ENCODE measurements at regions not wholly inside any gene's neighbourhood (a gene's known extent, or its start where the extent isn't known, plus 50 kb on each side); places are given as distances from the start of the nearest gene placed in this dataset.

DNA sequence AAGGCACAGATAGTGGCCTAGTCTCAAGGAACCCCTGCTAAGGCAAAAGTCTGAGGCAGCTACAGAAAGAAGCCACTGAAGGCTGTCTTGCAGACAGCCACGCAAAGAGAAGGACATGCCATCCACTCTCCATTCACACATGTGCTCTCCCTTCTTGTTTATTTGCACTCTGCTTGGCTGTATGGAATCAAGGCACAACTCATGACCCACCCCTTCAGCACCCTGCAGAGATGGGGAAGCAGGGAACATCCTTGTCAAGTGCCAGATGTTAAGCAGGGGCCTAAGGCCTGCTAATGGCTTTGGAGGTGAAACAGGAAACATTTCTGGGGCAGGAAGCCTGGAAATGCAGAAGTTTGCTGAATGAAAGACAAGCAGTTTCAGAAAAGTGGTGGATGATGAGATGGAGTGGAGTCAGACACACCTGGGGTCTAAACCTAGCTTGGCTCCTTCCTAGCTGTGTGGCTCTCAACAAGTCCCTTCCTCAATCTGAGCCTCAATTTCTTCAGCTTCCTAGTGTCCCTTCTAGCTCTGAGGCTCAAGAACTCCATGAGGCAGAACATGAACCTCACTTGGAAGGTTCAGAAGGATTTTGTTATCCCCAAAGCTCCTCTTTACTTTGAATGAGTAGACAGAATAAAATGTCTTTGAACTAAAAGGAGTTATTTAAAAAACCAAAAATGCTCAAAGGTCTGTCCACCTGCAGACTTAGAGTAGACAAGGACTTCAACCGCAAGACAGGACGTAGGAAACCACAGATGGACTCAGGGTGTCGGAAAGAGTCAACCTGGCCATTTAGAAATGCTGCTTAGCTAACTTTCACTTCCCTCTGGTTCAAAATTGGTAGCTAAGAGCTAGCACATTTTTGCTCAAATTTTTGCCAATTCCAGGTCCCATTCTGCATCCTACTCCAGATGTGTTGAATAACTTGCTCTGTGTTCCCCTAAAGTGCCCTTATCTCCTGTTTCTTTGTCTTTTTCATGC lies 283.1 kb downstream of the PLPP3 start:
- ATAC-seq (ENCODE audit: insufficient read depth, low FRiP score) (no peak), DNase-seq (no peak)
- WGBS, 2 donors, result 43 to 83% methylated on average over 4 of the region's 4 CpGs
- H3K4me1 ChIP-seq (ENCODE audit: control insufficient read depth in 5 of 5, insufficient read depth in 5 of 5, low read length in 5 of 5), result peaks cover 3 to 9% (median 5%) of the 10 kb centered on the region in 5 donors
- H3K36me3 ChIP-seq (ENCODE audit: control insufficient read depth in 4 of 4, insufficient read depth in 4 of 4, low read length in 4 of 4), result no peaks in the 10 kb centered on the region
- no peak overlapping the region for H3K9ac ChIP-seq (ENCODE audit: insufficient read depth in 1 of 2, low read length in 2 of 2)
- no peaks in the 10 kb centered on the region for H3K27me3 ChIP-seq (ENCODE audit: control insufficient read depth in 3 of 3, insufficient read depth in 3 of 3, low read length in 2 of 3)
- H3K27ac ChIP-seq (ENCODE audit: low read depth in 1 of 2, low read length in 1 of 2), result no peak overlapping the region
- no peak overlapping the region for H3K4me3 ChIP-seq
- TF ChIP-seq, protein P1, sequence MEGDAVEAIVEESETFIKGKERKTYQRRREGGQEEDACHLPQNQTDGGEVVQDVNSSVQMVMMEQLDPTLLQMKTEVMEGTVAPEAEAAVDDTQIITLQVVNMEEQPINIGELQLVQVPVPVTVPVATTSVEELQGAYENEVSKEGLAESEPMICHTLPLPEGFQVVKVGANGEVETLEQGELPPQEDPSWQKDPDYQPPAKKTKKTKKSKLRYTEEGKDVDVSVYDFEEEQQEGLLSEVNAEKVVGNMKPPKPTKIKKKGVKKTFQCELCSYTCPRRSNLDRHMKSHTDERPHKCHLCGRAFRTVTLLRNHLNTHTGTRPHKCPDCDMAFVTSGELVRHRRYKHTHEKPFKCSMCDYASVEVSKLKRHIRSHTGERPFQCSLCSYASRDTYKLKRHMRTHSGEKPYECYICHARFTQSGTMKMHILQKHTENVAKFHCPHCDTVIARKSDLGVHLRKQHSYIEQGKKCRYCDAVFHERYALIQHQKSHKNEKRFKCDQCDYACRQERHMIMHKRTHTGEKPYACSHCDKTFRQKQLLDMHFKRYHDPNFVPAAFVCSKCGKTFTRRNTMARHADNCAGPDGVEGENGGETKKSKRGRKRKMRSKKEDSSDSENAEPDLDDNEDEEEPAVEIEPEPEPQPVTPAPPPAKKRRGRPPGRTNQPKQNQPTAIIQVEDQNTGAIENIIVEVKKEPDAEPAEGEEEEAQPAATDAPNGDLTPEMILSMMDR (IDR thresholded peaks at IDR 0.05; ENCODE audit: control extremely low read depth, extremely low read depth), result no peak
- no peaks in the 10 kb centered on the region for H3K9me3 ChIP-seq (ENCODE audit: control insufficient read depth in 4 of 4, insufficient read depth in 3 of 4, low read length in 3 of 4)

DNA sequence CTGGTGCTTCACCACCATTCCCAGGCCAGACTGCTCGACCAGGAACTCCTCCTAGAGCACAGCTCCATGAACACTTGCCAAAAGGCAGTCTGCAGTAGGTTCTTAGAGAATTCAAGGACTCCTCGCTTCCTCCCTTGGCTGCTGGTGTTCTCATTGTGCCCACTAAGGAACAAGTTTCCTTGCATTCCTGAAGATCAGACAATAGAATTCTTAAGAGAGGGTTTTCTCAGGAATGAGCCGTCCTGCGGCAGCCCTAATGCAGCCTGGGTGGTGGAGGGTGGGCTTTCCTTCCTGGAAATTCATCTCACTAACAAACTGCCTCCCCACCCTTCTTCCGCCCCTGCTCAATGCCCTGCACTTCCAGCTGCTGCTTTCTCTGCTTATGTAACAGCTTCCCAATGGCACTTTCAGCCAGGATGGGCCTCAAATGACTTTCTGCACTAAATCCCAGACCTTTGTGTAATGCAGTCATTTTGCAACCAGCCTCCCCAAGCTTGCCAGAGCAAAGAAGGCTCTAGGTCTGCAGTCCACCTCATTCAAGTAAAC lies 287.9 kb downstream of the PLPP3 start:
- peak; percentile 15 to 79 (median 33) for DNase-seq
- TF ChIP-seq, protein P1 (IDR thresholded peaks at IDR 0.05; ENCODE audit: control extremely low read depth, extremely low read depth), result no peak
- ATAC-seq (ENCODE audit: insufficient read depth, low FRiP score), result no peak
- H3K4me1 ChIP-seq (ENCODE audit: control insufficient read depth in 5 of 5, insufficient read depth in 5 of 5, low read length in 5 of 5), result peaks cover 0 to 10% (median 7%) of the 10 kb centered on the region in 5 donors
- H3K36me3 ChIP-seq (ENCODE audit: control insufficient read depth in 4 of 4, insufficient read depth in 4 of 4, low read length in 4 of 4), result no peaks in the 10 kb centered on the region
- H3K4me3 ChIP-seq, result no peak overlapping the region
- H3K9ac ChIP-seq (ENCODE audit: insufficient read depth in 1 of 2, low read length in 2 of 2), result peak overlapping the region in 1 of 2 donors; percentile 19
- H3K27ac ChIP-seq (ENCODE audit: low read depth in 1 of 2, low read length in 1 of 2), result peak overlapping the region in 1 of 2 donors; percentile 34
- 42 to 62% methylated on average over 5 of the region's 5 CpGs for WGBS, 2 donors
- no peaks in the 10 kb centered on the region for H3K27me3 ChIP-seq (ENCODE audit: control insufficient read depth in 3 of 3, insufficient read depth in 3 of 3, low read length in 2 of 3)
- H3K9me3 ChIP-seq (ENCODE audit: control insufficient read depth in 4 of 4, insufficient read depth in 3 of 4, low read length in 3 of 4), result no peaks in the 10 kb centered on the region

DNA sequence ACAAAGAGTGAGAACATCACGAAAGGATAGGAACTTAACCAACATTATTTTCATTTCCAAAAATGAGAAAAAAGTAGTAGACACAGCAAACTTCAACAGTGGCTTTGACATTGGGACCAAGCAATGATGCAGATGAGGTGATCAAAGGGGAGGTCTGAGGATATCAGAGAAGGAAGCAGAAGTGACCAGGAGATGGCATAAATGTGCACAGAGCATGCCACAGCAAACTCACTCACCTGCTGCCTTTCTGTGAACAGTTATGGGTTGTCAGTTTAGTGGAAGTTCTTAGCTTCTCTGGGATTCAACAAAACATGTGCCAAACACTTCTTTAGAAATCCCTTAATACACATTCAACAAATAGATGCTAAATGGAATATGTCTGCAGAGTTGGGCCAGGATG lies 290.1 kb downstream of the PLPP3 start:
- no peaks in the 10 kb centered on the region for H3K36me3 ChIP-seq (ENCODE audit: control insufficient read depth in 4 of 4, insufficient read depth in 4 of 4, low read length in 4 of 4)
- no peaks in the 10 kb centered on the region for H3K27me3 ChIP-seq (ENCODE audit: control insufficient read depth in 3 of 3, insufficient read depth in 3 of 3, low read length in 2 of 3)
- TF ChIP-seq, protein P1 (IDR thresholded peaks at IDR 0.05; ENCODE audit: control extremely low read depth, extremely low read depth), result no peak
- peaks cover 0 to 18% (median 9%) of the 10 kb centered on the region in 5 donors for H3K4me1 ChIP-seq (ENCODE audit: control insufficient read depth in 5 of 5, insufficient read depth in 5 of 5, low read length in 5 of 5)
- no peak for ATAC-seq (ENCODE audit: insufficient read depth, low FRiP score)
- H3K9ac ChIP-seq (ENCODE audit: insufficient read depth in 1 of 2, low read length in 2 of 2), result no peak overlapping the region
- no peak overlapping the region for H3K4me3 ChIP-seq
- no peaks in the 10 kb centered on the region for H3K9me3 ChIP-seq (ENCODE audit: control insufficient read depth in 4 of 4, insufficient read depth in 3 of 4, low read length in 3 of 4)
- no peak for DNase-seq
- H3K27ac ChIP-seq (ENCODE audit: low read depth in 1 of 2, low read length in 1 of 2), result no peak overlapping the region
- 92 to 95% methylated on average over 1 of the region's 1 CpG for WGBS, 2 donors
